ENCODE measurements at regions not wholly inside any gene's neighbourhood (a gene's known extent, or its start where the extent isn't known, plus 50 kb on each side); places are given as distances from the start of the nearest gene placed in this dataset.

GRCh38 chr4:57640391-57641100 is 530.4 kb upstream of the IGFBP7 start:
- TF ChIP-seq, protein P1, sequence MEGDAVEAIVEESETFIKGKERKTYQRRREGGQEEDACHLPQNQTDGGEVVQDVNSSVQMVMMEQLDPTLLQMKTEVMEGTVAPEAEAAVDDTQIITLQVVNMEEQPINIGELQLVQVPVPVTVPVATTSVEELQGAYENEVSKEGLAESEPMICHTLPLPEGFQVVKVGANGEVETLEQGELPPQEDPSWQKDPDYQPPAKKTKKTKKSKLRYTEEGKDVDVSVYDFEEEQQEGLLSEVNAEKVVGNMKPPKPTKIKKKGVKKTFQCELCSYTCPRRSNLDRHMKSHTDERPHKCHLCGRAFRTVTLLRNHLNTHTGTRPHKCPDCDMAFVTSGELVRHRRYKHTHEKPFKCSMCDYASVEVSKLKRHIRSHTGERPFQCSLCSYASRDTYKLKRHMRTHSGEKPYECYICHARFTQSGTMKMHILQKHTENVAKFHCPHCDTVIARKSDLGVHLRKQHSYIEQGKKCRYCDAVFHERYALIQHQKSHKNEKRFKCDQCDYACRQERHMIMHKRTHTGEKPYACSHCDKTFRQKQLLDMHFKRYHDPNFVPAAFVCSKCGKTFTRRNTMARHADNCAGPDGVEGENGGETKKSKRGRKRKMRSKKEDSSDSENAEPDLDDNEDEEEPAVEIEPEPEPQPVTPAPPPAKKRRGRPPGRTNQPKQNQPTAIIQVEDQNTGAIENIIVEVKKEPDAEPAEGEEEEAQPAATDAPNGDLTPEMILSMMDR (IDR thresholded peaks at IDR 0.05 in 8 of 11, conservative IDR thresholded peaks at IDR 0.05 in 3 of 11): no peak
- TF ChIP-seq POLR2AphosphoS5 (IDR thresholded peaks at IDR 0.05): no peak

All from spleen (tissue), 7 donors.